PC-3 (cell line): ENCODE measurements at regions not wholly inside any gene's neighbourhood (a gene's known extent, or its start where the extent isn't known, plus 50 kb on each side); places are given as distances from the start of the nearest gene placed in this dataset.

Experiments
- EZH2 ChIP-seq: fragments of 300-600 bp; sonication (generic); IDR thresholded peaks from one replicate; pipeline ENCODE4 v1.6.1; 2017; ENCODE audit warnings: antibody characterized with exemption, mild to moderate bottlenecking, low read length; ENCODE audit not compliant: unreplicated experiment
- TF ChIP-seq, protein P1 (sequence below): fragments of 300-600 bp; sonication (generic); conservative IDR thresholded peaks from 2 replicates; pipeline ENCODE4 v1.5.1; 2017; ENCODE audit warnings: antibody characterized with exemption, low read depth, mild to moderate bottlenecking, low read length

DNA sequence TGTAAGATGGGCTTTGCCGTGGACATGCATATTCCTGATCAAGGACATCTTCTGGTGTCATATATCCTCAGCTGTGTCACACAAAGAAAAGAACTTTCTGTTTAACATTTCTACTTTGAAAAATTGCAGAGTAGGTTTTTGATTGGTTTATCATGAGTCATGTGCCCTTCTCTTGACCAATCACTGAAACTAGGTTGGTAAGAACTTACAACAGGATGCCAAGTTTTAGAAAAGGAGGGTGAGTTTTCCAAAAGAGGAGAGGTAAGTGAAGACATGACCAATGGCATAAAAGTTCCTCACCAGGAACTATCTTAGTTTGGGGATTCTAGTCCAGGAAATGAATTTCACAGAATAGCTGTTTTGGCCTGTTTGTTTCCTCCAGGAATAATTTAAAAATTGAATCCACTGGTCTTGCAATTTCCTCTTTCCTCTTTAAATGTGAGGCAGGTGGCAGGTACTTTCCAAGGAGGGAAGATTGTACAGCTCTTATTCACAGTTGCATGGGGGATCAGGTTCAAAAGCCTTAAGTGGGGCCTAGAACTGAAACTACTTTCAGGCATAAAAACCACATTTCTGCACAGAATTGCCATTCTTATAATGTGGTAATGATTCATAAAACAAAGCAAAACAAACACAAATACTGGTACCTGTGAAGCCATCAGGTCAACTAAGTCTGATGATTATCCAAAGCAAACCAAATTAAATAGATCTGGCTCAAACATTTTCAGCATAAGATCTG lies 1114.5 kb upstream of the LCORL start:
- TF ChIP-seq, protein P1, sequence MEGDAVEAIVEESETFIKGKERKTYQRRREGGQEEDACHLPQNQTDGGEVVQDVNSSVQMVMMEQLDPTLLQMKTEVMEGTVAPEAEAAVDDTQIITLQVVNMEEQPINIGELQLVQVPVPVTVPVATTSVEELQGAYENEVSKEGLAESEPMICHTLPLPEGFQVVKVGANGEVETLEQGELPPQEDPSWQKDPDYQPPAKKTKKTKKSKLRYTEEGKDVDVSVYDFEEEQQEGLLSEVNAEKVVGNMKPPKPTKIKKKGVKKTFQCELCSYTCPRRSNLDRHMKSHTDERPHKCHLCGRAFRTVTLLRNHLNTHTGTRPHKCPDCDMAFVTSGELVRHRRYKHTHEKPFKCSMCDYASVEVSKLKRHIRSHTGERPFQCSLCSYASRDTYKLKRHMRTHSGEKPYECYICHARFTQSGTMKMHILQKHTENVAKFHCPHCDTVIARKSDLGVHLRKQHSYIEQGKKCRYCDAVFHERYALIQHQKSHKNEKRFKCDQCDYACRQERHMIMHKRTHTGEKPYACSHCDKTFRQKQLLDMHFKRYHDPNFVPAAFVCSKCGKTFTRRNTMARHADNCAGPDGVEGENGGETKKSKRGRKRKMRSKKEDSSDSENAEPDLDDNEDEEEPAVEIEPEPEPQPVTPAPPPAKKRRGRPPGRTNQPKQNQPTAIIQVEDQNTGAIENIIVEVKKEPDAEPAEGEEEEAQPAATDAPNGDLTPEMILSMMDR: no peak
- no peak for TF ChIP-seq EZH2
